ENCODE measurements at regions not wholly inside any gene's neighbourhood (a gene's known extent, or its start where the extent isn't known, plus 50 kb on each side); places are given as distances from the start of the nearest gene placed in this dataset.
"Not testable (repeated sequence)": the region's sequence is repeated elsewhere in the genome, so short reads cannot be mapped to it uniquely, and the experiment has no call there.

GRCh38 chr2:199216253-199216652 lies 241.5 kb downstream of the SATB2 start:
- in situ Hi-C loops (cut with HindIII; ENCODE audit: low sequenced_read_pairs): no loop called here

- in situ Hi-C loops (cut with HindIII; ENCODE audit: low sequenced_read_pairs): no loop called here
Measured at GRCh38 chr2:199207011-199207410, 250.7 kb downstream of the SATB2 start.

- in situ Hi-C loops (cut with HindIII; ENCODE audit: low sequenced_read_pairs): no loop called here
Measured at GRCh38 chr2:199206536-199206935, 251.2 kb downstream of the SATB2 start.

- in situ Hi-C loops (cut with HindIII; ENCODE audit: low sequenced_read_pairs): no loop called here
Measured at GRCh38 chr2:199202964-199203363, 254.8 kb downstream of the SATB2 start.

- in situ Hi-C loops (cut with HindIII; ENCODE audit: low sequenced_read_pairs): no loop called here
Measured at GRCh38 chr2:199201539-199201938, 256.2 kb downstream of the SATB2 start.

- in situ Hi-C loops (cut with HindIII; ENCODE audit: low sequenced_read_pairs): no loop called here
Measured at GRCh38 chr2:199199797-199200196, 257.9 kb downstream of the SATB2 start.

GRCh38 chr2:199197448-199197847 lies 260.3 kb downstream of the SATB2 start:
- in situ Hi-C loops (cut with HindIII; ENCODE audit: low sequenced_read_pairs): no loop called here

GRCh38 chr2:199196686-199197085 lies 261.1 kb downstream of the SATB2 start:
- in situ Hi-C loops (cut with HindIII; ENCODE audit: low sequenced_read_pairs): no loop called here

GRCh38 chr2:199195927-199196502 lies 261.7 kb downstream of the SATB2 start:
- in situ Hi-C loops (cut with HindIII; ENCODE audit: low sequenced_read_pairs): no loop called here

- in situ Hi-C loops (cut with HindIII; ENCODE audit: low sequenced_read_pairs): no loop called here
Measured at GRCh38 chr2:199191461-199191860, 266.3 kb downstream of the SATB2 start.

- in situ Hi-C loops (cut with HindIII; ENCODE audit: low sequenced_read_pairs): no loop called here
Measured at GRCh38 chr2:199189229-199189628, 268.5 kb downstream of the SATB2 start.

- in situ Hi-C loops (cut with HindIII; ENCODE audit: low sequenced_read_pairs): no loop called here
Measured at GRCh38 chr2:199186301-199186751, 271.4 kb downstream of the SATB2 start.

- in situ Hi-C loops (cut with HindIII; ENCODE audit: low sequenced_read_pairs): not testable (repeated sequence)
Measured at GRCh38 chr2:199185174-199185573, 272.6 kb downstream of the SATB2 start.

GRCh38 chr2:199163613-199164458 lies 293.9 kb downstream of the SATB2 start:
- in situ Hi-C loops (cut with HindIII; ENCODE audit: low sequenced_read_pairs): no loop called here

- in situ Hi-C loops (cut with HindIII; ENCODE audit: low sequenced_read_pairs): no loop called here
Measured at GRCh38 chr2:199160677-199161465, 296.9 kb downstream of the SATB2 start.

GRCh38 chr2:199160081-199160480 lies 297.7 kb downstream of the SATB2 start:
- in situ Hi-C loops (cut with HindIII; ENCODE audit: low sequenced_read_pairs): no loop called here

- in situ Hi-C loops (cut with HindIII; ENCODE audit: low sequenced_read_pairs): no loop called here
Measured at GRCh38 chr2:199148076-199148845, 309.5 kb downstream of the SATB2 start.

- in situ Hi-C loops (cut with HindIII; ENCODE audit: low sequenced_read_pairs): no loop called here
Measured at GRCh38 chr2:199147216-199147615, 310.5 kb downstream of the SATB2 start.

- in situ Hi-C loops (cut with HindIII; ENCODE audit: low sequenced_read_pairs): no loop called here
Measured at GRCh38 chr2:199144546-199144945, 313.2 kb downstream of the SATB2 start.

GRCh38 chr2:199144036-199144435 lies 313.7 kb downstream of the SATB2 start:
- in situ Hi-C loops (cut with HindIII; ENCODE audit: low sequenced_read_pairs): no loop called here

- in situ Hi-C loops (cut with HindIII; ENCODE audit: low sequenced_read_pairs): no loop called here
Measured at GRCh38 chr2:199136681-199137080, 321.1 kb downstream of the SATB2 start.
